MCF 10A (cell line): ENCODE measurements at regions not wholly inside any gene's neighbourhood (a gene's known extent, or its start where the extent isn't known, plus 50 kb on each side); places are given as distances from the start of the nearest gene placed in this dataset.

Source experiments
- BruUV-seq: library from RNA; stranded (reverse); fragments of 400-500 nt; replicated peaks from 2 replicates; lab custom pipeline; 2021; lab: Mats Ljungman, UMichigan
- CTCF ChIA-PET: fragments of 300-600 bp; sonication (Branson Sonifier 250); formaldehyde crosslinking; extraction: SDS; loops from one replicate; lab custom pipeline; 2021; ENCODE audit warnings: antibody characterized with exemption, inconsistent platforms; lab: Yijun Ruan, JAX
- POLR2A ChIA-PET: fragments of 300-600, 350-650 bp; sonication (Branson Sonifier 250); formaldehyde crosslinking; extraction: SDS; loops from one replicate; lab custom pipeline; 2020; ENCODE audit warnings: antibody characterized with exemption, inconsistent platforms; lab: Yijun Ruan, JAX
- DNase-seq: peaks from one replicate; pipeline ENCODE4 v3.0.0-alpha.2; 2018; ENCODE audit not compliant: unreplicated experiment
- H3K27ac Mint-ChIP-seq: one replicate; pipeline ENCODE4 v1.8.0; 2022; ENCODE audit warnings: mild to moderate bottlenecking, low read depth, mixed read lengths; ENCODE audit not compliant: unreplicated experiment
- H3K27me3 Mint-ChIP-seq: one replicate; pipeline ENCODE4 v1.8.0; 2022; ENCODE audit warnings: mixed read lengths; ENCODE audit not compliant: insufficient read depth, unreplicated experiment
- H3K36me3 Mint-ChIP-seq: one replicate; pipeline ENCODE4 v1.8.0; 2022; ENCODE audit warnings: mild to moderate bottlenecking, moderate library complexity, mixed read lengths; ENCODE audit not compliant: insufficient read depth, unreplicated experiment
- H3K4me1 Mint-ChIP-seq: one replicate; pipeline ENCODE4 v1.8.0; 2022; ENCODE audit warnings: mixed read lengths; ENCODE audit not compliant: insufficient read depth, unreplicated experiment
- H3K4me3 Mint-ChIP-seq: one replicate; pipeline ENCODE4 v1.8.0; 2022; ENCODE audit warnings: mild to moderate bottlenecking, moderate library complexity, mixed read lengths; ENCODE audit not compliant: unreplicated experiment
- H3K9me3 Mint-ChIP-seq: one replicate; pipeline ENCODE4 v1.8.0; 2022; ENCODE audit warnings: mixed read lengths; ENCODE audit not compliant: unreplicated experiment
- intact Hi-C: fragments of 100-400 bp; cut with micrococcal nuclease; formaldehyde crosslinking; loops from 2 replicates; pipeline ENCODE4 v1.14.1; 2022
- TF ChIP-seq, protein P1 (sequence below): fragments of 200-600 bp; IDR thresholded peaks from one replicate; pipeline ENCODE4 v1.8.0; 2022; ENCODE audit warnings: antibody characterized with exemption, mild to moderate bottlenecking; ENCODE audit not compliant: unreplicated experiment

DNA sequence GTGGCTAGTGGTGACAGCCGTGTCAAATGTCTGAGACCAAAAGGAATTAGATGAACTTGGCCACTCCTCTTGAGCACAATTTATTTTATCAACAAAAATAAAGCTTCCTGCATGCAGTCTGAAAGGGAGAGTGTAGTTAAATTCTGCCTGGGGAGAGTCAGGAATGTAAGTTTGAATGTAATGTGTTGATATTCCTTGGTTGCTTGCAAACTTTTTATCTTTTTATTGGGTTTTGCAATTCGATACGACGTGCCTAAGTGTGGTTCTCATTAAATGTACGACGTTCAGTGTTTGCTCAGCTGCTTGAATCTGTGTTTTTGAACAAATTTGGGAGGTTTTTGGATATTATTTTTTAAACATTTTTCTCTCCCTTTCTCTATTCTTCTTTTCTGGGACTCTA lies 839.9 kb downstream of the CCSER2 start:
- no peak overlapping the region for H3K4me3 Mint-ChIP-seq
- intact Hi-C loops = no loop called here
- ChIA-PET POLR2A (interaction anchor here (0.7 kb wide), 1 partner anchor 1205 kb away, joined by 3 read pairs; no protein-coding TSS in a partner anchor), CTCF (no interaction called here)
- no peak overlapping the region for H3K27ac Mint-ChIP-seq
- TF ChIP-seq, protein P1, sequence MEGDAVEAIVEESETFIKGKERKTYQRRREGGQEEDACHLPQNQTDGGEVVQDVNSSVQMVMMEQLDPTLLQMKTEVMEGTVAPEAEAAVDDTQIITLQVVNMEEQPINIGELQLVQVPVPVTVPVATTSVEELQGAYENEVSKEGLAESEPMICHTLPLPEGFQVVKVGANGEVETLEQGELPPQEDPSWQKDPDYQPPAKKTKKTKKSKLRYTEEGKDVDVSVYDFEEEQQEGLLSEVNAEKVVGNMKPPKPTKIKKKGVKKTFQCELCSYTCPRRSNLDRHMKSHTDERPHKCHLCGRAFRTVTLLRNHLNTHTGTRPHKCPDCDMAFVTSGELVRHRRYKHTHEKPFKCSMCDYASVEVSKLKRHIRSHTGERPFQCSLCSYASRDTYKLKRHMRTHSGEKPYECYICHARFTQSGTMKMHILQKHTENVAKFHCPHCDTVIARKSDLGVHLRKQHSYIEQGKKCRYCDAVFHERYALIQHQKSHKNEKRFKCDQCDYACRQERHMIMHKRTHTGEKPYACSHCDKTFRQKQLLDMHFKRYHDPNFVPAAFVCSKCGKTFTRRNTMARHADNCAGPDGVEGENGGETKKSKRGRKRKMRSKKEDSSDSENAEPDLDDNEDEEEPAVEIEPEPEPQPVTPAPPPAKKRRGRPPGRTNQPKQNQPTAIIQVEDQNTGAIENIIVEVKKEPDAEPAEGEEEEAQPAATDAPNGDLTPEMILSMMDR = no peak
- peaks cover 24% of the 10 kb centered on the region for H3K9me3 Mint-ChIP-seq
- H3K27me3 Mint-ChIP-seq = no peaks in the 10 kb centered on the region
- no TSS peak for BruUV-seq
- H3K36me3 Mint-ChIP-seq = no peaks in the 10 kb centered on the region
- no peaks in the 10 kb centered on the region for H3K4me1 Mint-ChIP-seq
- DNase-seq = no peak

DNA sequence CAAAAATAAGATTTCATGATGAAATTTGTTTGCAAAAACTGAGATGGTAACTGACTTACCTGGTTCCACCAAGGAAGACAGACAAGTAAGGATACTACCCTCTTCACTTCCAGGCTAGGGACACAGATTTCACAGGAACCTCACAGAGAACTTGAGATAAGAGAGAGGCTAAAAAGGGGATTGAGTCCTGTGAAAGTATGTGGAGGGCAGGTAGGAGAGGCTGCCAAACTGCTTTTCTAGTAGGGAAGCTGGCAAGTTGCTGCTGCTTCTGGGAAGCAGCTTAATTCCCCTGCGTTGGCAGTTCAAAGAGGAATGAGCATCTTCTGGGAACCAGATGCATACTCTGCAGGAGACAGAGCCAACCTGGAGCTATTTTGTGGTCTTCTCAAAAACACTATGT lies 841.6 kb downstream of the CCSER2 start:
- ChIA-PET POLR2A (interaction anchor here (0.8 kb wide), 1 partner anchor 14 kb away, joined by 3 read pairs; no protein-coding TSS in a partner anchor), CTCF (interaction anchor here (0.8 to 1.0 kb wide), 2 partner anchors 10 to 387 kb away, joined by 4 read pairs; no protein-coding TSS in a partner anchor)
- Mint-ChIP-seq H3K27ac (no peak overlapping the region), H3K36me3 (no peaks in the 10 kb centered on the region), H3K9me3 (peaks cover 40% of the 10 kb centered on the region), H3K27me3 (no peaks in the 10 kb centered on the region), H3K4me1 (no peaks in the 10 kb centered on the region), H3K4me3 (no peak overlapping the region)
- DNase-seq = no peak
- BruUV-seq = no TSS peak
- intact Hi-C loops = no loop called here
- TF ChIP-seq, protein P1 = no peak

DNA sequence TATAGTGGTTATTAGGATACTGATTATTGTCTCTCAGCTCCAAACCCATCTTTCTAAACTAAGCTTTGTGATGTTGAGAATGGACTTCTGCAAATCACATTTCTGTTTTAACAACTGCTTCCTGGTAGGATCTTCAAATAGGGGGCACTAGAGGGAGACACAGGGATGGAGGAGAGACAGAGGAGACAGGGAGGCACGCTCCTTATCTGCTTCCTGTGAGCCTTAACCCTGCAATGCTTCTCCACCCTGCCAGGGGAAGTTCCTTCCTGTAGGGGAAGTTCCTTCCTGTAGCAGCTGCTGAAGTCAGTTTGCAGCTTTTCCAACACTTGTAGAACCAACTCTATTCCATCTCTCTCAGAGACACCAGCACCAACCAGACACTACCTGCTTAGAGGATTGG lies 847.2 kb downstream of the CCSER2 start:
- ChIA-PET POLR2A (no interaction called here), CTCF (no interaction called here)
- Mint-ChIP-seq H3K4me3 (no peak overlapping the region), H3K36me3 (no peaks in the 10 kb centered on the region), H3K27me3 (no peaks in the 10 kb centered on the region), H3K9me3 (peaks cover 50% of the 10 kb centered on the region), H3K4me1 (no peaks in the 10 kb centered on the region), H3K27ac (no peak overlapping the region)
- no peak for DNase-seq
- no TSS peak for BruUV-seq
- intact Hi-C loops = no loop called here
- TF ChIP-seq, protein P1 = no peak

DNA sequence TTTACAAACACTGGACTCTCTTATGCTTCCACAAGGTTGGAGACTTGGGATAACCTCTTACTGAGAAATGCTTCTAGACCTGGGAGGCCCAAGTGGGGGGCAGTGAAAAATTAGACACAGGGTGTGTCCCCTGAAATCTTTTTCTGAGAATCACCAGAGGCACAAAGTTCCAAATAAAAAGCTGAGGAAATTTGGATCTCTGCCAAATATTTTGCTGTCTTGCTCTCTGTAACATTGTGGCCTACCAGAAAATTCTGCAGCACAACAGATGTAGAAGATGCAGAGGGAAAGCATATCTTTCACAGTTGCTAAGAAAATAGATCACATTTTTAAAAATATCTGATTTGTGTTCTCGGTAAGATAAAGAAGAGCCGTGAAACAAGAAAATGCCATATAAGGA lies 849.4 kb downstream of the CCSER2 start:
- no TSS peak for BruUV-seq
- CTCF ChIA-PET = interaction anchor here (0.7 kb wide), 1 partner anchor 17 kb away, joined by 4 read pairs; no protein-coding TSS in a partner anchor
- no peaks in the 10 kb centered on the region for H3K36me3 Mint-ChIP-seq
- intact Hi-C loops = no loop called here
- H3K27me3 Mint-ChIP-seq = no peaks in the 10 kb centered on the region
- peaks cover 33% of the 10 kb centered on the region for H3K9me3 Mint-ChIP-seq
- H3K27ac Mint-ChIP-seq = no peak overlapping the region
- TF ChIP-seq, protein P1 = no peak
- no peak for DNase-seq
- no peak overlapping the region for H3K4me3 Mint-ChIP-seq
- POLR2A ChIA-PET = no interaction called here
- no peaks in the 10 kb centered on the region for H3K4me1 Mint-ChIP-seq
